ENCODE measurements at regions not wholly inside any gene's neighbourhood (a gene's known extent, or its start where the extent isn't known, plus 50 kb on each side); places are given as distances from the start of the nearest gene placed in this dataset.

DNA sequence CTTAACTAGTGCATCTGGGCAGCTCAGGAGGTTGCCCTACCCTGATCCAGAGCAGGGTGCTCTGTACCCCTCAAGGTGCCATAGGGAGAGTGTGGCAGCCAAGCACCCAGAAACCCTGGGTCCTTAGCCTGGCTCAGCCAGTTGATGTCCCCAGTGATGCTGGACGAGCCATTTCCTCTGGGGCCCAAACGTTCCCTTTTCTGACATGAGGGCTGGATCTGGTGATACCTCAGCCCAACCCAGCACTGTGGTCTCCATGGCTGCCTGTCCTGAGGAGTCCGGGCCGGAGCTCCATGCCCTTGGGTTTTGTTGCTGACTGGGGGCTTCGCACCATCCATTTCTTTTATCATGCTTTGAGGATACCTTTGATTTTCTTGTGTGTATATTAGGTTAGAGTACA, 87.9 kb upstream of the IKZF1 start:
- no peaks in the 10 kb centered on the region for H3K27me3 ChIP-seq (replicated peaks in 1 of 2; ENCODE audit: control insufficient read depth in 2 of 2, insufficient read depth in 2 of 2, low read length in 1 of 2)
- 53% methylated on average over 5 of the region's 5 CpGs for WGBS (ENCODE audit: insufficient coverage, insufficient replicate concordance, low lambda C conversion rate, missing lambda C conversion rate)
- no peak overlapping the region for H3K4me3 ChIP-seq
- no peaks in the 10 kb centered on the region; the same call in 2 of the 3 replicates for H3K9me3 ChIP-seq (replicated peaks; ENCODE audit: control insufficient read depth, insufficient read depth, low read length)
- no peak overlapping the region for H3K27ac ChIP-seq (ENCODE audit: control insufficient read depth, insufficient read depth)
- peaks cover 9% of the 10 kb centered on the region for H3K4me1 ChIP-seq (ENCODE audit: control insufficient read depth, insufficient read depth, low read length)
- H3K9ac ChIP-seq (ENCODE audit: control insufficient read depth, insufficient read depth, low read length), result no peak overlapping the region
- no peak for ATAC-seq
- ChIA-PET SMC1A (ENCODE audit: uncharacterized antibody, unreplicated experiment) (interaction anchor here (15.5 to 16.6 kb wide), 2 partner anchors 51 to 151 kb away, joined by 238 to 274 read pairs; no protein-coding TSS in a partner anchor), POLR2A (no interaction called here), CTCF (interaction anchor here (1.5 kb wide), 1 partner anchor 51 kb away, joined by 4 read pairs; no protein-coding TSS in a partner anchor), RAD21 (ENCODE audit: unreplicated experiment) (no interaction called here)
- BruUV-seq (replicated peaks), result no TSS peak
- no peak overlapping the region for H2AFZ ChIP-seq (ENCODE audit: control insufficient read depth, low read depth, low read length)
- no peaks in the 10 kb centered on the region for H3K36me3 ChIP-seq (ENCODE audit: control insufficient read depth in 2 of 2, insufficient read depth in 2 of 2, low read length in 1 of 2)
- H4K20me1 ChIP-seq (ENCODE audit: control insufficient read depth, insufficient read depth), result no peaks in the 10 kb centered on the region
- DNase-seq (ENCODE audit: low read depth, low spot score), result no peak
- intact Hi-C loops (cut with micrococcal nuclease; ENCODE audit: unreplicated experiment), result no loop called here
- TF ChIP-seq NFXL1 (IDR thresholded peaks at IDR 0.05; ENCODE audit: borderline replicate concordance), result no peak
- TF ChIP-seq KLF5 (IDR thresholded peaks at IDR 0.05; ENCODE audit: partially characterized antibody), result no peak
- no peak for TF ChIP-seq MEF2A (IDR thresholded peaks at IDR 0.05; ENCODE audit: insufficient read depth, low read depth, low read length)
- TF ChIP-seq, protein P1, sequence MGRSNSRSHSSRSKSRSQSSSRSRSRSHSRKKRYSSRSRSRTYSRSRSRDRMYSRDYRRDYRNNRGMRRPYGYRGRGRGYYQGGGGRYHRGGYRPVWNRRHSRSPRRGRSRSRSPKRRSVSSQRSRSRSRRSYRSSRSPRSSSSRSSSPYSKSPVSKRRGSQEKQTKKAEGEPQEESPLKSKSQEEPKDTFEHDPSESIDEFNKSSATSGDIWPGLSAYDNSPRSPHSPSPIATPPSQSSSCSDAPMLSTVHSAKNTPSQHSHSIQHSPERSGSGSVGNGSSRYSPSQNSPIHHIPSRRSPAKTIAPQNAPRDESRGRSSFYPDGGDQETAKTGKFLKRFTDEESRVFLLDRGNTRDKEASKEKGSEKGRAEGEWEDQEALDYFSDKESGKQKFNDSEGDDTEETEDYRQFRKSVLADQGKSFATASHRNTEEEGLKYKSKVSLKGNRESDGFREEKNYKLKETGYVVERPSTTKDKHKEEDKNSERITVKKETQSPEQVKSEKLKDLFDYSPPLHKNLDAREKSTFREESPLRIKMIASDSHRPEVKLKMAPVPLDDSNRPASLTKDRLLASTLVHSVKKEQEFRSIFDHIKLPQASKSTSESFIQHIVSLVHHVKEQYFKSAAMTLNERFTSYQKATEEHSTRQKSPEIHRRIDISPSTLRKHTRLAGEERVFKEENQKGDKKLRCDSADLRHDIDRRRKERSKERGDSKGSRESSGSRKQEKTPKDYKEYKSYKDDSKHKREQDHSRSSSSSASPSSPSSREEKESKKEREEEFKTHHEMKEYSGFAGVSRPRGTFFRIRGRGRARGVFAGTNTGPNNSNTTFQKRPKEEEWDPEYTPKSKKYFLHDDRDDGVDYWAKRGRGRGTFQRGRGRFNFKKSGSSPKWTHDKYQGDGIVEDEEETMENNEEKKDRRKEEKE (IDR thresholded peaks at IDR 0.05), result no peak
- TF ChIP-seq NFIC (IDR thresholded peaks at IDR 0.05; ENCODE audit: low read depth, low read length), result no peak
- TF ChIP-seq SIN3A (IDR thresholded peaks at IDR 0.05; ENCODE audit: low read depth, low read length), result no peak
- TF ChIP-seq, protein P2, sequence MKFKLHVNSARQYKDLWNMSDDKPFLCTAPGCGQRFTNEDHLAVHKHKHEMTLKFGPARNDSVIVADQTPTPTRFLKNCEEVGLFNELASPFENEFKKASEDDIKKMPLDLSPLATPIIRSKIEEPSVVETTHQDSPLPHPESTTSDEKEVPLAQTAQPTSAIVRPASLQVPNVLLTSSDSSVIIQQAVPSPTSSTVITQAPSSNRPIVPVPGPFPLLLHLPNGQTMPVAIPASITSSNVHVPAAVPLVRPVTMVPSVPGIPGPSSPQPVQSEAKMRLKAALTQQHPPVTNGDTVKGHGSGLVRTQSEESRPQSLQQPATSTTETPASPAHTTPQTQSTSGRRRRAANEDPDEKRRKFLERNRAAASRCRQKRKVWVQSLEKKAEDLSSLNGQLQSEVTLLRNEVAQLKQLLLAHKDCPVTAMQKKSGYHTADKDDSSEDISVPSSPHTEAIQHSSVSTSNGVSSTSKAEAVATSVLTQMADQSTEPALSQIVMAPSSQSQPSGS (IDR thresholded peaks at IDR 0.05; ENCODE audit: low read length), result no peak
- TF ChIP-seq ZNF622 (IDR thresholded peaks at IDR 0.05), result no peak
- TF ChIP-seq, protein P3, sequence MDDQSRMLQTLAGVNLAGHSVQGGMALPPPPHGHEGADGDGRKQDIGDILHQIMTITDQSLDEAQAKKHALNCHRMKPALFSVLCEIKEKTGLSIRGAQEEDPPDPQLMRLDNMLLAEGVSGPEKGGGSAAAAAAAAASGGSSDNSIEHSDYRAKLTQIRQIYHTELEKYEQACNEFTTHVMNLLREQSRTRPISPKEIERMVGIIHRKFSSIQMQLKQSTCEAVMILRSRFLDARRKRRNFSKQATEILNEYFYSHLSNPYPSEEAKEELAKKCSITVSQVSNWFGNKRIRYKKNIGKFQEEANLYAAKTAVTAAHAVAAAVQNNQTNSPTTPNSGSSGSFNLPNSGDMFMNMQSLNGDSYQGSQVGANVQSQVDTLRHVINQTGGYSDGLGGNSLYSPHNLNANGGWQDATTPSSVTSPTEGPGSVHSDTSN (IDR thresholded peaks at IDR 0.05; ENCODE audit: insufficient replicate concordance, low read depth, low read length), result no peak
- no peak for TF ChIP-seq SREBF2 (IDR thresholded peaks at IDR 0.05; ENCODE audit: low read length)
- no peak for TF ChIP-seq SMAD1 (IDR thresholded peaks at IDR 0.05; ENCODE audit: low read depth, partially characterized antibody)
- TF ChIP-seq POU2F2 (IDR thresholded peaks at IDR 0.05; ENCODE audit: borderline replicate concordance, low read depth, low read length), result no peak
- TF ChIP-seq ZBED1 (IDR thresholded peaks at IDR 0.05; ENCODE audit: borderline replicate concordance), result no peak
- TF ChIP-seq RUNX3 (IDR thresholded peaks at IDR 0.05; ENCODE audit: low read length), result no peak
- no peak for TF ChIP-seq ZNF24 (IDR thresholded peaks at IDR 0.05)
- no peak for TF ChIP-seq TBL1XR1 (IDR thresholded peaks at IDR 0.05; ENCODE audit: low read depth, low read length)
- TF ChIP-seq EZH2 (IDR thresholded peaks at IDR 0.05; ENCODE audit: borderline replicate concordance, control insufficient read depth, low read depth, low read length), result no peak
- in situ Hi-C loops (cut with MboI), result no loop called here
- H3K4me2 ChIP-seq (ENCODE audit: control insufficient read depth, insufficient read depth), result no peak overlapping the region
- no peak for FAIRE-seq
- no peaks in the 10 kb centered on the region for H3K79me2 ChIP-seq (ENCODE audit: control insufficient read depth, insufficient read depth, low read length)

All from GM12878 (cell line).